HCT116 (cell line): ENCODE measurements at regions not wholly inside any gene's neighbourhood (a gene's known extent, or its start where the extent isn't known, plus 50 kb on each side); places are given as distances from the start of the nearest gene placed in this dataset.

ENCODE experiments used
- ATAC-seq: fragments of 200-7000 bp; cut with Tn5 transposase; 2 replicates; pipeline ENCODE4 v1.9.1; 2020; ENCODE audit warnings: mild to moderate bottlenecking, moderate library complexity
- BruUV-seq: library from RNA; stranded (reverse); fragments of 400-500 nt; replicated peaks from 2 replicates; lab custom pipeline; 2021; lab: Mats Ljungman, UMichigan
- CTCF ChIA-PET: fragments of 300-600 bp; sonication (Branson Sonifier 250); formaldehyde crosslinking; loops from one replicate; lab custom pipeline; 2021; ENCODE audit warnings: antibody characterized with exemption; lab: Charles Lee
- POLR2A ChIA-PET: fragments of 300-600, 350-600 bp; sonication (Branson Sonifier 250); formaldehyde crosslinking; loops from one replicate; lab custom pipeline; 2021; ENCODE audit warnings: antibody characterized with exemption; lab: Charles Lee
- RAD21 ChIA-PET, 2 experiments: fragments of 300-600 bp; sonication (Branson Sonifier 250); formaldehyde crosslinking; loops; one replicate each; lab custom pipeline; 2023; ENCODE audit warnings: low total read pairs in 2 of 2; ENCODE audit not compliant: uncharacterized antibody in 2 of 2, unreplicated experiment in 2 of 2, low non-redundant PET in 1 of 2; lab: Charles Lee
- DNase-seq: peaks from one replicate; pipeline ENCODE4 v3.0.0-alpha.2; 2010; ENCODE audit warnings: low read depth, low spot score
- H2AFZ ChIP-seq: fragments of 200-600 bp; shearing (Covaris generic), sonication (generic); 2 replicates; pipeline ENCODE4 v1.6.1; 2017; ENCODE audit warnings: low read depth, mixed run types, mixed read lengths, antibody characterized with exemption, low read length; ENCODE audit not compliant: poor library complexity, severe bottlenecking
- H3K27ac ChIP-seq: 2 replicates; pipeline ENCODE4 v1.5.1; 2012; ENCODE audit warnings: low read depth, low read length
- H3K27me3 ChIP-seq: fragments of 200-600 bp; sonication (generic); 2 replicates; pipeline ENCODE4 v1.6.1; 2016; ENCODE audit warnings: mixed run types, low read length, mixed read lengths; ENCODE audit not compliant: insufficient read depth
- H3K36me3 ChIP-seq, 2 experiments: fragments of 200-500 bp in 1 of 2; fragments of 200-600 bp in 1 of 2; sonication (Bioruptor generic) in 1 of 2; sonication (generic) in 1 of 2; 2 replicates each; pipeline versions ENCODE4 v1.5.1 to v1.6.1; 2014 to 2016; ENCODE audit warnings: low read length in 2 of 2, inconsistent platforms in 1 of 2, mixed read lengths in 1 of 2, mixed run types in 1 of 2; ENCODE audit not compliant: insufficient read depth in 2 of 2, control insufficient read depth in 1 of 2
- H3K4me1 ChIP-seq, 2 experiments: fragments of 200-600 bp in 1 of 2; sonication (generic) in 1 of 2; 2 replicates each; pipeline versions ENCODE4 v1.5.1 to v1.6.1; 2012 to 2017; ENCODE audit warnings: low read length in 2 of 2, inconsistent platforms in 1 of 2, mild to moderate bottlenecking in 1 of 2, mixed read lengths in 1 of 2, mixed run types in 1 of 2, moderate library complexity in 1 of 2; ENCODE audit not compliant: insufficient read depth in 2 of 2, control insufficient read depth in 1 of 2
- H3K4me2 ChIP-seq: fragments of 200-600 bp; sonication (generic); 2 replicates; pipeline ENCODE4 v1.6.1; 2017; ENCODE audit warnings: mixed run types, low read length, mixed read lengths
- H3K4me3 ChIP-seq, 2 experiments: fragments of 200-600 bp in 1 of 2; sonication (generic) in 1 of 2; replicated peaks in 1 of 2; 2 replicates each; pipeline ENCODE4 v1.5.1; 2011 to 2016; ENCODE audit warnings: low read length in 2 of 2, control low read depth in 1 of 2, low read depth in 1 of 2, mild to moderate bottlenecking in 1 of 2, mixed read lengths in 1 of 2, mixed run types in 1 of 2
- H3K79me2 ChIP-seq: fragments of 200-600 bp; sonication (generic); 2 replicates; pipeline ENCODE4 v1.6.1; 2017; ENCODE audit warnings: mild to moderate bottlenecking, mixed run types, low read length, moderate library complexity, mixed read lengths; ENCODE audit not compliant: insufficient read depth
- H3K9ac ChIP-seq: fragments of 200-600 bp; sonication (generic); 2 replicates; pipeline ENCODE4 v1.6.1; 2016; ENCODE audit warnings: low read length, mixed read lengths
- H3K9me2 ChIP-seq: fragments of 200-600 bp; sonication (generic), shearing (Covaris generic); 2 replicates; pipeline ENCODE4 v1.6.1; 2017; ENCODE audit warnings: mixed run types, mild to moderate bottlenecking, moderate library complexity; ENCODE audit not compliant: insufficient read depth
- H3K9me3 ChIP-seq, 2 experiments: fragments of 200-500 bp in 1 of 2; fragments of 200-600 bp in 1 of 2; sonication (Bioruptor generic) in 1 of 2; sonication (generic) in 1 of 2; 2 replicates each; pipeline ENCODE4 v1.6.1; 2014 to 2017; ENCODE audit warnings: low read length in 2 of 2, mixed read lengths in 2 of 2, inconsistent platforms in 1 of 2, low read depth in 1 of 2, mild to moderate bottlenecking in 1 of 2, mixed run types in 1 of 2, moderate library complexity in 1 of 2; ENCODE audit not compliant: control insufficient read depth in 1 of 2, insufficient read depth in 1 of 2
- H4K20me1 ChIP-seq: fragments of 200-600 bp; sonication (generic), shearing (Covaris generic); 2 replicates; pipeline ENCODE4 v1.6.1; 2017; ENCODE audit warnings: mixed run types, mild to moderate bottlenecking, moderate library complexity; ENCODE audit not compliant: insufficient read depth
- ATF3 ChIP-seq: IDR thresholded peaks from 2 replicates; pipeline ENCODE4 v1.6.1; 2012
- CBX3 ChIP-seq: IDR thresholded peaks from 2 replicates; pipeline ENCODE4 v1.6.1; 2012; ENCODE audit warnings: low read depth
- EGR1 ChIP-seq: IDR thresholded peaks from 2 replicates; pipeline ENCODE4 v1.6.1; 2012; ENCODE audit warnings: low read depth
- ELF1 ChIP-seq: IDR thresholded peaks from 2 replicates; pipeline ENCODE4 v1.6.1; 2012; ENCODE audit warnings: low read depth, borderline replicate concordance
- EZH2 ChIP-seq: fragments of 200-600 bp; sonication (generic); IDR thresholded peaks from 2 replicates; pipeline ENCODE4 v1.6.1; 2017; ENCODE audit warnings: antibody characterized with exemption, mixed run types
- EZH2phosphoT487 ChIP-seq: fragments of 200-600 bp; IDR thresholded peaks from 2 replicates; pipeline ENCODE4 v1.6.1; 2018; ENCODE audit warnings: antibody characterized with exemption, borderline replicate concordance
- FOSL1 ChIP-seq: IDR thresholded peaks from 2 replicates; pipeline ENCODE4 v1.6.1; 2012; ENCODE audit warnings: low read depth
- JUND ChIP-seq: IDR thresholded peaks from 2 replicates; pipeline ENCODE4 v1.6.1; 2012
- POLR2A ChIP-seq: IDR thresholded peaks from 2 replicates; pipeline ENCODE4 v1.7.0; 2011; ENCODE audit warnings: borderline replicate concordance; ENCODE audit not compliant: insufficient read depth, insufficient read length; ENCODE audit errors: extremely low read depth
- POLR2AphosphoS5 ChIP-seq: IDR thresholded peaks from 2 replicates; pipeline ENCODE4 v1.6.1; 2011; ENCODE audit warnings: mild to moderate bottlenecking, low read depth, low read length, moderate library complexity
- RAD21 ChIP-seq: IDR thresholded peaks from 2 replicates; pipeline ENCODE4 v1.6.1; 2012; ENCODE audit warnings: low read depth, mild to moderate bottlenecking
- REST ChIP-seq: IDR thresholded peaks from 2 replicates; pipeline ENCODE4 v1.6.1; 2012; ENCODE audit warnings: low read depth
- SP1 ChIP-seq: IDR thresholded peaks from 2 replicates; pipeline ENCODE4 v1.6.1; 2012; ENCODE audit warnings: low read depth
- SRF ChIP-seq: IDR thresholded peaks from 2 replicates; pipeline ENCODE4 v1.6.1; 2012; ENCODE audit warnings: low read depth
- TCF7L2 ChIP-seq: IDR thresholded peaks from 2 replicates; pipeline ENCODE4 v1.7.0; 2011; ENCODE audit warnings: borderline replicate concordance, inconsistent platforms; ENCODE audit not compliant: insufficient read depth, insufficient read length; ENCODE audit errors: extremely low read depth
- ZBTB33 ChIP-seq: IDR thresholded peaks from 2 replicates; pipeline ENCODE4 v1.6.1; 2011; ENCODE audit warnings: mild to moderate bottlenecking, low read length, moderate library complexity; ENCODE audit not compliant: insufficient replicate concordance; ENCODE audit errors: extremely low read depth
- ZFX ChIP-seq: fragments of 450-650 bp; IDR thresholded peaks from 2 replicates; pipeline ENCODE4 v1.6.1; 2017
- ZNF274 ChIP-seq: fragments of 200-500 bp; sonication (Bioruptor generic); IDR thresholded peaks from 2 replicates; pipeline ENCODE4 v1.6.1; 2014; ENCODE audit warnings: mild to moderate bottlenecking, low read depth, low read length, inconsistent platforms
- intact Hi-C: fragments of 100-400 bp; cut with micrococcal nuclease; formaldehyde crosslinking; loops from 2 replicates; pipeline ENCODE4 v1.10.0; 2022
- TF ChIP-seq, protein P1 (sequence below): IDR thresholded peaks from 2 replicates; pipeline ENCODE4 v1.6.1; 2012
- TF ChIP-seq, protein P2 (sequence below), 3 experiments: fragments of 200-600 bp in 1 of 3; sonication (generic) in 1 of 3; IDR thresholded peaks in 2 of 3; conservative IDR thresholded peaks in 1 of 3; 2 replicates each; pipeline ENCODE4 v1.5.1; 2012 to 2017; ENCODE audit warnings: low read depth in 2 of 3, low read length in 2 of 3, antibody characterized with exemption in 1 of 3, borderline replicate concordance in 1 of 3, control low read depth in 1 of 3, mild to moderate bottlenecking in 1 of 3, mixed read lengths in 1 of 3, mixed run types in 1 of 3, moderate library complexity in 1 of 3; ENCODE audit not compliant: insufficient read depth in 1 of 3

- Histone ChIP-seq H3K9me3 (no peaks in the 10 kb centered on the region), H3K4me2 (no peak overlapping the region), H3K36me3 (no peaks in the 10 kb centered on the region), H3K4me3 (no peak overlapping the region), H3K4me1 (no peaks in the 10 kb centered on the region), H3K9ac (no peak overlapping the region), H4K20me1 (peaks cover 3% of the 10 kb centered on the region; the same call in 1 of the 2 replicates), H3K79me2 (no peaks in the 10 kb centered on the region), H3K9me2 (no peaks in the 10 kb centered on the region), H2AFZ (no peak overlapping the region), H3K27ac (no peak overlapping the region), H3K27me3 (peaks cover 95% of the 10 kb centered on the region)
- TF ChIP-seq EZH2phosphoT487 (no peak), JUND (no peak), ATF3 (no peak), RAD21 (no peak), EZH2 (no peak), FOSL1 (no peak), ZNF274 (no peak), REST (no peak), CBX3 (no peak), POLR2A (no peak), TCF7L2 (no peak), EGR1 (no peak), ZFX (no peak), SRF (no peak), ELF1 (no peak), SP1 (no peak), ZBTB33 (no peak), POLR2AphosphoS5 (no peak)
- TF ChIP-seq, protein P1, sequence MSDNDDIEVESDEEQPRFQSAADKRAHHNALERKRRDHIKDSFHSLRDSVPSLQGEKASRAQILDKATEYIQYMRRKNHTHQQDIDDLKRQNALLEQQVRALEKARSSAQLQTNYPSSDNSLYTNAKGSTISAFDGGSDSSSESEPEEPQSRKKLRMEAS, result no peak
- TF ChIP-seq, protein P2, sequence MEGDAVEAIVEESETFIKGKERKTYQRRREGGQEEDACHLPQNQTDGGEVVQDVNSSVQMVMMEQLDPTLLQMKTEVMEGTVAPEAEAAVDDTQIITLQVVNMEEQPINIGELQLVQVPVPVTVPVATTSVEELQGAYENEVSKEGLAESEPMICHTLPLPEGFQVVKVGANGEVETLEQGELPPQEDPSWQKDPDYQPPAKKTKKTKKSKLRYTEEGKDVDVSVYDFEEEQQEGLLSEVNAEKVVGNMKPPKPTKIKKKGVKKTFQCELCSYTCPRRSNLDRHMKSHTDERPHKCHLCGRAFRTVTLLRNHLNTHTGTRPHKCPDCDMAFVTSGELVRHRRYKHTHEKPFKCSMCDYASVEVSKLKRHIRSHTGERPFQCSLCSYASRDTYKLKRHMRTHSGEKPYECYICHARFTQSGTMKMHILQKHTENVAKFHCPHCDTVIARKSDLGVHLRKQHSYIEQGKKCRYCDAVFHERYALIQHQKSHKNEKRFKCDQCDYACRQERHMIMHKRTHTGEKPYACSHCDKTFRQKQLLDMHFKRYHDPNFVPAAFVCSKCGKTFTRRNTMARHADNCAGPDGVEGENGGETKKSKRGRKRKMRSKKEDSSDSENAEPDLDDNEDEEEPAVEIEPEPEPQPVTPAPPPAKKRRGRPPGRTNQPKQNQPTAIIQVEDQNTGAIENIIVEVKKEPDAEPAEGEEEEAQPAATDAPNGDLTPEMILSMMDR (IDR thresholded peaks at IDR 0.05 in 2 of 3, conservative IDR thresholded peaks at IDR 0.05 in 1 of 3; ENCODE audit: borderline replicate concordance in 1 of 3, insufficient read depth in 1 of 3, low read depth in 2 of 3, low read length in 2 of 3), result no peak
- ATAC-seq, result no peak
- intact Hi-C loops, result no loop called here
- CTCF ChIA-PET, result no interaction called here
- BruUV-seq, result no TSS peak
- RAD21 ChIA-PET, result interaction anchor here in 1 of 2 experiments (0.9 kb wide), 1 partner anchor 83 kb away, joined by 3 read pairs; no protein-coding TSS in a partner anchor
- POLR2A ChIA-PET, result no interaction called here
- DNase-seq, result no peak
Observed at GRCh38 chr3:124385996-124386395, 344.3 kb upstream of the UMPS start.
